K562 (cell line): ENCODE measurements at regions not wholly inside any gene's neighbourhood (a gene's known extent, or its start where the extent isn't known, plus 50 kb on each side); places are given as distances from the start of the nearest gene placed in this dataset.

Experiments
- CBX2 ChIP-seq: fragments of 200-600 bp; sonication (generic); IDR thresholded peaks from one replicate; pipeline ENCODE4 v1.6.1; 2012; ENCODE audit warnings: mild to moderate bottlenecking, low read length, inconsistent platforms; ENCODE audit not compliant: insufficient read depth, poor library complexity, severe bottlenecking
- CREB3 ChIP-seq: fragments of 450-650 bp; conservative IDR thresholded peaks from 2 replicates; pipeline ENCODE4 v1.6.1; 2016; ENCODE audit warnings: missing genetic modification characterization, low read depth, mild to moderate bottlenecking, missing compliant biosample characterization, moderate library complexity
- DACH1 ChIP-seq: fragments of 450-650 bp; IDR thresholded peaks from 2 replicates; pipeline ENCODE4 v1.6.1; 2018; ENCODE audit not compliant: partially characterized antibody
- FOXP4 ChIP-seq: sonication (generic); formaldehyde crosslinking; IDR thresholded peaks from 2 replicates; pipeline ENCODE4 v1.8.0; 2022; ENCODE audit warnings: mild to moderate bottlenecking, missing genetic modification reagents, borderline replicate concordance
- GTF2F1 ChIP-seq: IDR thresholded peaks from 2 replicates; pipeline ENCODE4 v1.6.1; 2011; ENCODE audit warnings: low read depth, low read length, improper control_type of control experiment
- HMG20B ChIP-seq: fragments of 250-450 bp; sonication (Bioruptor Pico); IDR thresholded peaks from 2 replicates; pipeline ENCODE4 v1.5.0; 2021; ENCODE audit warnings: mild to moderate bottlenecking
- MGA ChIP-seq: fragments of 450-650 bp; IDR thresholded peaks from 2 replicates; pipeline ENCODE4 v1.6.1; 2016; ENCODE audit warnings: mild to moderate bottlenecking, moderate library complexity
- MYBL2 ChIP-seq, 2 experiments: fragments of 450-650 bp in 1 of 2; sonication (generic) in 1 of 2; formaldehyde crosslinking in 1 of 2; IDR thresholded peaks; 2 replicates each; pipeline versions ENCODE4 v1.6.1 to v1.8.1; 2017 to 2022; ENCODE audit warnings: borderline replicate concordance in 1 of 2, inconsistent platforms in 1 of 2, low read depth in 1 of 2, mild to moderate bottlenecking in 1 of 2, missing genetic modification reagents in 1 of 2, moderate library complexity in 1 of 2
- RNF2 ChIP-seq: sonication (generic); IDR thresholded peaks from 2 replicates; pipeline ENCODE4 v1.6.1; 2016
- ZNF280A ChIP-seq: fragments of 450-650 bp; IDR thresholded peaks from 2 replicates; pipeline ENCODE4 v1.6.1; 2018; ENCODE audit warnings: mild to moderate bottlenecking, low read depth; ENCODE audit not compliant: partially characterized antibody
- ZNF282 ChIP-seq: sonication (generic); formaldehyde crosslinking; IDR thresholded peaks from 2 replicates; pipeline ENCODE4 v1.8.1; 2023; ENCODE audit warnings: missing genetic modification reagents

- TF ChIP-seq MGA (peak; percentile 98), DACH1 (no peak), CREB3 (no peak), RNF2 (peak; percentile 80; the same call in 1 of the 2 replicates), MYBL2 (IDR thresholded peaks at IDR 0.05; ENCODE audit: low read depth) (no peak), MYBL2 (CRISPR knock-in tag; IDR thresholded peaks at IDR 0.05; ENCODE audit: borderline replicate concordance) (no peak), HMG20B (CRISPR knock-in tag) (no peak), FOXP4 (CRISPR knock-in tag) (no peak), CBX2 (no peak), ZNF282 (CRISPR knock-in tag) (no peak), GTF2F1 (no peak), ZNF280A (no peak)
Observed at GRCh38 chr1:212514056-212514614, 81.4 kb downstream of the NENF start (continued).
